GM12892 (cell line): ENCODE measurements at regions not wholly inside any gene's neighbourhood (a gene's known extent, or its start where the extent isn't known, plus 50 kb on each side); places are given as distances from the start of the nearest gene placed in this dataset.

Experiments
- DNase-seq: peaks from one replicate; pipeline ENCODE4 v3.0.0; 2011; ENCODE audit not compliant: insufficient read length
- FAIRE-seq: peaks from 2 replicates; lab custom pipeline; 2011; peaks lifted over from hg19 to GRCh38; lab: Jason Lieb, UNC
- POLR2A ChIP-seq: IDR thresholded peaks from 2 replicates; pipeline ENCODE4 v1.6.1; 2011; ENCODE audit warnings: low read depth, low read length, control low read depth
- POLR2AphosphoS5 ChIP-seq: IDR thresholded peaks from 2 replicates; pipeline ENCODE4 v1.6.1; 2011; ENCODE audit warnings: low read depth, low read length, control low read depth
- TAF1 ChIP-seq: IDR thresholded peaks from 2 replicates; pipeline ENCODE4 v1.6.1; 2011; ENCODE audit warnings: low read depth, mild to moderate bottlenecking, control low read depth, low read length, borderline replicate concordance

DNA sequence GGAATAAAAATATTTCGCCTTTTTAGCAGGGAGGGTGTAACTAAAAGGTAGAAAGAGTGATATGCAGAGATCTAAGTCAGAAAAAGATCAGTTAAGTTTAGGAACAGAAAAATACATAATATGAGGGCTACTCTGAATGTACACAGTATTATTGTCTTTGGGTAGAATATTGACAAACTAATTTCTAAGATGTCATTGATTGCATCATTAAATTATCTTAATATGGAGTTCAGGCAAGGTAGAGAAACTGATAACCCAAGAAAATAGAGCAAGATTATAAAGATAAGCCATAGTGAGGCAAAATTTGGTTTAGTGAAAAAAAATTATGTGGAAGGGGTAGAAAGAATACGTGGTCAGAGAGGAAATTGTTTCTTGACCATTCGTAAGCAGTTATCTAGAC is 629.0 kb upstream of the NXPH2 start:
- TF ChIP-seq TAF1: no peak
- no peak for TF ChIP-seq POLR2AphosphoS5
- TF ChIP-seq POLR2A: no peak
- DNase-seq (no peak), FAIRE-seq (no peak)

DNA sequence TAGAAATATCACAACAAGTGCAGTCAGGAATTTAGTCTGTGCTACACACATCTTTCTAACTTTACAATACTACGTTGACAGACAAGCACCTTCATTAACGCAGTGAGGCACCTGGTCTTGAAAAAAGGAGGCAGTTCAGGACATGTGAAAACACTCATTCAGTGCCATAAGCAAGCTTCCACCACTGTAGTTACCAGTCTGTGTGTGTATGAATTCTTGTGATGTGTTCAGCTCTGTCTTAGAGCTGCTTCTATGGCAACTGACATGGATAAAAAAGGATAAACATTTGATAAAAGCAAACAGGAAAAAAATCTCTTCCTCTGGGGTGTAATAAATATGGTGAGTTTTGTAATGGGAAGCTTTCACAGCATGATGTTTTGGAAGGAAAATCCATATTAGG is 623.8 kb upstream of the NXPH2 start:
- FAIRE-seq (no peak), DNase-seq (no peak)
- no peak for TF ChIP-seq POLR2AphosphoS5
- no peak for TF ChIP-seq POLR2A
- no peak for TF ChIP-seq TAF1

DNA sequence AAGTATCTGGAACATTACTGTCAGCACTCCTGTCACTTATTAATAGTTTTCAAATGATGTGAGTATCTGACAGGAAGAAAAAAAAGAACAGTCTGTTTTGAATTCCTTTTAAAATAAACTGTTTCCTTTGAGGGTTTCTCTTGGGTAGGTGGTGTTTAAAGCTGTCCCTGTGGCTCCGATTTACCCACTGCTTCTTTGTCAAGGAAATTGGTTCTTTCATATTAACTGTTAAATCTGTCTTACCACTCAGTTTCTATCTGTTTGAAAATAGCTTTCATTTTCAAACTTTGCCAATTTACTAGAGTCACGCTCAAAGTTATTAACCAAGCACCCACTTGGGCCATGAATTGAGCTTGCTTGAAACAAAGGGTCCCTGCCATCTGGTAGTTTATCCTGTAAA is 614.6 kb upstream of the NXPH2 start:
- TF ChIP-seq POLR2AphosphoS5 (no peak), TAF1 (no peak), POLR2A (no peak)
- DNase-seq: no peak
- no peak for FAIRE-seq

DNA sequence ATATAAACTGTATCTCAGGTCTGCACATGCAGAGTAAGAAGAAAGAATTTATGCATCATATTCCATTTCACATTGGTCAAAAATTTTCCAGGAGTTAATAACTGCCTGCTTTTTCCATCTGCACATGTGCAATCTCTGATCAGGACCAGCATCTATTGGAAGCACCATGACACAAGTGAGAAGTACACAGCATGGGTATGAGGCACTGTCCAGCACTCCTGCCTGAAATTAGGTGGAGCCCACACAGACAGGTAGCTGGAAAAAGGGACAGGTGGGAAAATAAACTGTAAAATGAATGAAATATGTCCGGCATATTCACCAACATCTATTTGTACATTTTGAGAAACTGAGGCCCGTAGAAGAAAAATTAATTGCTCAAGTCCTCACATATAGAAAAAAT is 609.2 kb upstream of the NXPH2 start:
- DNase-seq (no peak), FAIRE-seq (no peak)
- TF ChIP-seq TAF1 (no peak), POLR2A (no peak), POLR2AphosphoS5 (no peak)

DNA sequence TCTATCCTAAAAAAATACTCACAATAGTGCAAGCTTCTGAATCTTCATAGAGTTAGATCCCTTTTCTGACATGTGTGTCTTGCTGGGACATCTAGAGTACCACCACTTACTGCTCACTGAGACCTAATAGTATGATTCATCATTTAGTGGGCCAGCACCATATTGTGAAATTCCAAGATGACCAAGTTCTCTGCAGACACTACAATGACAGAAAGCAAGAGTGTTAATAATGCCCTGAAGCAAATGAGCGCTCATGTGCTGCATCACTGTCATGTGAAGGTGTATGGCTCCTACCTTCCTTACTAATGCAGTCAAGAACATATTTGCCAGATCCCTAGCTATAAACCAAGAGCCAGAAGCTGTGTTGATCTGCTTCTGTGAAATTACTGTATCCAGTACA is 606.2 kb upstream of the NXPH2 start:
- FAIRE-seq: no peak
- TF ChIP-seq POLR2AphosphoS5: no peak
- no peak for TF ChIP-seq TAF1
- TF ChIP-seq POLR2A: no peak
- no peak for DNase-seq

DNA sequence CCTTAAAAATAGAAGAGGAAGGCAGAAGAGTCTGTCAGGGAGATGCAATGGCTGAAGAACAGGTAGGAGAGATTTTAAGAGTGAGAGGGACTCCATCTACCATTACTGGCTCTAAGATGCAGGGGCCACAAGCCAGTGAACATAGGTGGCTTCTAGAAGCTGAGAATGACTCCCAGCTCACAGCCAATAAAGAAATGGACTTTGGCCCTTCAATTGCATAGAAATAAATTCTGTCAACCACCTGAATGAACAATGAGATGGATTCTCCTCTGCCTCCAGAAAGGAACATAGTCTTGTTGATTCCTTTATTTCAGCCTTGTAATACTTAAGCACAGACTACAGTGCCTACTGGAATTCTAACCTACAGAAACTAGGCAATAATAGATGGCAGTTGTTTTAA is 603.3 kb upstream of the NXPH2 start:
- DNase-seq (no peak), FAIRE-seq (no peak)
- TF ChIP-seq POLR2A (no peak), TAF1 (no peak), POLR2AphosphoS5 (no peak)

DNA sequence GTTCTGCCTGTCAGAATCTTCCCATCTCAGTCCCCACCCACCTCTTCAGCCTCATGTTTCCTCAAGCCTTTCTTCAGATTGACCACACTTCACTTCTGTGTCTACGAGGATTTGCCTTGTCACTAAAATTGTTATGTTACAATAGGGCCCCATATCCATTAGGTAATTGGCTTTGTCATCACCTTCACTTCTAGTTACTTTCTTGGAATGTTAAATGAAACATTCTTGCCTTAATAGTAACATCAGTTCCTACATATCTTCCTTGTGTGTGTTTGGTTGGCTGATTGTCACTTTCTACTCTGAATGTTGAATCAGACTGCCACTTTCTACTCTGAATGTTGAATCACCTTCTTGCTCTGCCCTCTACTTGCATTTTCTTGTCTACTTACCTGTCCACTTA is 599.9 kb upstream of the NXPH2 start:
- DNase-seq (no peak), FAIRE-seq (no peak)
- TF ChIP-seq POLR2A (no peak), POLR2AphosphoS5 (no peak), TAF1 (no peak)

DNA sequence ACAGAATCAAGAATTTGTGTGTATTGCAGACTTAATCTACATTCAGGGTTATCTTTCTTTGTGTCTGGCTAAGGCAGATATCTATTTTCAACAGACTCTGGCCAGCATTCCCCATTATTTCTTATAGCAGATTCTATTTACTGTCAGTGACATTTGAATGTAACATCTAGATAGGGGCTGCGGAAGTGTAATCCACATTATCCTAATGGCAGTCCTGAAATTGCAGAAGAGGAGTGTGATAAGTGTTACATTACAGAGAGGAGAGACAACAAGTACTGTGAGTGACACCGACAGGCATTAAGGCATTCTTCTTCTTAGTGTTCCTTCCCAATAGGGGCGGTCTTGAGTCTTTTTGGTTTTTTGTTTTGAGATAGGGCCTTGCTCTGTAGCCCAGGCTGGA is 598.2 kb upstream of the NXPH2 start:
- no peak for TF ChIP-seq TAF1
- no peak for TF ChIP-seq POLR2A
- TF ChIP-seq POLR2AphosphoS5: no peak
- FAIRE-seq (no peak), DNase-seq (no peak)

DNA sequence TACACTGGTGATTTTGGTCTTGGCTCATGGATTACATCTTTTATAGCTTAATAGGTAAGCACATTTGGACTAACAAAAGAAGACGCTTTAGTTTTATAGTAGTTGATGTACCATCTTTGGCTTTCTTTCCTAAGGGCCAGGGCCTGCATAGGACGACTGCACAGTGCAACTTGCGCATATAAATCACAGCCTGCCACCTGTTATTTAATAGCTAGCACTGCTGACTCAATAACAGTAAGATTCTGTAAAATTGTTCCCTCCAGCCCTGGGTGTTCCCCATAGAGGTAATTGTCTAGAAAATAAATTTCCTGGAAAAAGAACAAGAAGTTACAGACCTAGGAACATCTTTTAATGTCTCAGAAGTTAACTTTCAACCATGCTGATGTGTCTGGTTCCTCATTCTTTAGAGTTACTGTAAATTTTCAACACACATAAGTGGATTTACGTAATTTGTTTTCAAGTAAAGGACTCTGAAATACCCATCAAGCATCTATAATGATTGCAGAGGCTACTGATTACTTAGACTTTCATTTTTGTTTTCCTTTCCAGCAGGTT is 594.2 kb upstream of the NXPH2 start:
- no peak for DNase-seq
- TF ChIP-seq TAF1 (no peak), POLR2AphosphoS5 (no peak), POLR2A (no peak)
- no peak for FAIRE-seq

DNA sequence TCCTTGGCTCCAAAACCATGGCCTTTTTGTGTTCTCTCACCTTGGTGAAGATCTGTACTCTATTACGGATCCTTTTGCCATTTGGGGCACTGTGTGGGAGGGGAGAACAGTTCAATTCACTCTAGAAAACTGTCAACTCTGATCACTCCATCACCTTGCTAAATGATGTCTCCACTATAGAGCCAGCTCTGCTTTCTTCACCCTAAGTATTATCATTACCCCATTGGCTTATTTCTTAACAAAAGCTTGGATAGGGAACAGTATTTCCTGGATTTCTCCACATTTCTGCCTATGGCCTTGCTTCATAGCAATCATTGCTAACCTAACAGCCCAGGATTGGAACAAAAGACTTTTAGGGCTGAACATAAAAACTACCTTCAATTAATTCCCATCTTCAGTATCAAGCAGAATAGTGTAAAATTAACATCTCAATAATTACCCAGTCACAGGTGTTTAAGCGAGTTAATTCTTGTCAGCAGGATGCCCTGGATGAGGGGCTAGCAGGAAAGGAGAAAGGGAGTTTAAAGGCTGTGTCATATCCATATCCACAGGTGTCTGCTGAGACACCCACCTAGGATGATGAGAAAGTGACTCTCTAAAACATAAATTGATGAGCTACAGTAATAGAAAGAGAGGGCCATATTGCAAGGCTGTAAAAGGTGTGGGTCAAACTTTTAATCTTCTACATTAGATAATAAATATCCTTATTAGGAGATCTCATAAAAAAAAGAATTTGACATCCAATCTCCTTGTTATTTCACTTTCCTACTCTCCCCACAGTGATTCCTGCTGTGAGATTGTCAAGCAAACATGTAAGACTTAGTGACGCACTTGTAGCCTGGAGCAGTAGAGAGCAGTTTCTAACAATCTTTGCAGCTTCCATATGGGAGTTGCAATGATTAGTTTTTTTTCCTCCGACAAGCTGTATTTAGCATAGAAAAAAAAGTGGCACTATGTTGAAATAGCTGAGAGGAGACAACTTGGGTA is 589.5 kb upstream of the NXPH2 start:
- TF ChIP-seq POLR2AphosphoS5: no peak
- no peak for TF ChIP-seq POLR2A
- TF ChIP-seq TAF1: no peak
- DNase-seq (no peak), FAIRE-seq (no peak)

DNA sequence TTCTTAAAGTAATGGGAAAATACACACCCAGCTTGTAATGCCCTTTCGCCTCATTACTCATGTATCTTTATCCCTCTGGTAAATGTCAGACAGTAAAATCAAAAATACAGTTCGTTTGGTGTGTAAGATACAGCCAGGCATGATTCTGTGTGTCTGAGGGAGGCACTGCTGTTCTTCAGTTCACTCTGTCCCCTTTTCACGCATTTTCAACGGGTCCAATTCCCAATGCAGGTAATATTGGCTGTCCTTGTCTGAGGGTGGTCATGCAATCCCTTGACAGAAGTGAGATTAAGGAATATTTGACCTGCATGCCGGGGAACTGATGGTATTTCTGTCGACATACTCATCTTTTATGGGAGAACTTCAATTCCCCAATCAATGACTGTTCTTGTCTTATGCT is 587.2 kb upstream of the NXPH2 start:
- TF ChIP-seq POLR2AphosphoS5: no peak
- no peak for TF ChIP-seq POLR2A
- no peak for TF ChIP-seq TAF1
- DNase-seq: no peak
- no peak for FAIRE-seq

DNA sequence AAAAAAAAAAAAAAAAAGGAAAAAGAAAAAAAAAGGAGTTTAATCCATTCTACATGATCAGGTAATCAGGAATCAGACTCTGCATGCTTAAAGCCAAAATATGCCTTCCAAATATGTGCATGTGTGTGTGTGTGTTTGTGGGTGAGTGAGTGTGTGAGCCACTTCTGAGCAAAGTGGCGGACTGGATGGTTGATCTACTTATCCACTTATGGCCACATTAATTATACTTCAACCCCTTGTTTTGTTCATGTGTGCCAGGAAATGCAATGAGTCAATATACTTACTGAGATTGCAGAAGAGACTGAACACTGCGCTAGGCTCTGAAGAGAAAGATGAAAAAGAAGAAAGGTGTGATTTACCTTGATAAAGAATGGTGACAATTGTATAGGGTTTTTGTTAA is 586.5 kb upstream of the NXPH2 start:
- no peak for DNase-seq
- no peak for FAIRE-seq
- TF ChIP-seq POLR2AphosphoS5 (no peak), TAF1 (no peak), POLR2A (no peak)

DNA sequence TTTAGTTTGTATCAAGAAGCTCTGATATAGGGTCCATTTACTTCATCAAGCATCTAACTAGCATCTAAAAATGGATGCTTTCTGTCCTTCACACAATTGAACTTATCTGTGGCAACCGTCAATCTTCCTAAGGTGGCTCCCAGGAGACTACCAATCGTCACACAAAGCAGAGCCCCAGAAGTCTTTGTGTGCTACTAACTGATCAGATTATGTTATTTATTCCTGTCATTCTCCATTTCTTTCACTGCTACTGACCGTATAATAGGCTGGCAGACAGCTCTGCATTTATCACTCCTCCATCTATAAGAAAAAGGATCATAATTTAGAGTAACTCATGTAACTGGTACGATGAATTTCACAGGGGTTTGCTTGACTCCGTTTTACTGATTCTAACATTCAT is 585.0 kb upstream of the NXPH2 start:
- no peak for FAIRE-seq
- TF ChIP-seq TAF1 (no peak), POLR2A (no peak), POLR2AphosphoS5 (no peak)

More for the DNA sequence above, 585.0 kb upstream of the NXPH2 start:
- no peak for DNase-seq
